Neural cell (in vitro differentiated cells): ENCODE measurements at regions not wholly inside any gene's neighbourhood (a gene's known extent, or its start where the extent isn't known, plus 50 kb on each side); places are given as distances from the start of the nearest gene placed in this dataset.

Experiments
- H2AFZ ChIP-seq: fragments of 200-600, 300-800 bp; sonication (generic), shearing (Covaris generic); 2 replicates; pipeline ENCODE4 v1.6.0; 2014; ENCODE audit warnings: low read depth, mild to moderate bottlenecking, antibody characterized with exemption, low read length, moderate library complexity
- H3F3A ChIP-seq: fragments of 200-600 bp; shearing (Covaris generic); 2 replicates; pipeline ENCODE4 v1.6.1; 2016; ENCODE audit warnings: mild to moderate bottlenecking, moderate library complexity, mixed read lengths, antibody characterized with exemption, low read length; ENCODE audit not compliant: insufficient read depth, poor library complexity, severe bottlenecking
- H3K27ac ChIP-seq: fragments of 200-600, 300-800 bp; sonication (generic), shearing (Covaris generic); 2 replicates; pipeline ENCODE4 v1.5.1; 2014; ENCODE audit warnings: mild to moderate bottlenecking, low read length, moderate library complexity
- H3K27me3 ChIP-seq: fragments of 300-800, 200-600 bp; sonication (generic), shearing (Covaris generic); 2 replicates; pipeline ENCODE4 v1.6.0; 2014; ENCODE audit warnings: mild to moderate bottlenecking, low read depth, low read length, moderate library complexity; ENCODE audit not compliant: insufficient read depth
- H3K36me3 ChIP-seq: fragments of 300-800, 200-600 bp; sonication (generic), shearing (Covaris generic); 2 replicates; pipeline ENCODE4 v1.5.1; 2014; ENCODE audit warnings: mild to moderate bottlenecking, antibody characterized with exemption, low read length, moderate library complexity; ENCODE audit not compliant: insufficient read depth
- H3K4me2 ChIP-seq: fragments of 300-800, 200-600 bp; sonication (generic), shearing (Covaris generic); 2 replicates; pipeline ENCODE4 v1.6.0; 2014; ENCODE audit warnings: mild to moderate bottlenecking, low read length
- H3K4me3 ChIP-seq: fragments of 300-800, 200-600 bp; sonication (generic), shearing (Covaris generic); 2 replicates; pipeline ENCODE4 v1.5.1; 2014; ENCODE audit warnings: mild to moderate bottlenecking, low read length, moderate library complexity
- H3K79me2 ChIP-seq: fragments of 200-600 bp; shearing (Covaris generic); replicated peaks from 2 replicates; pipeline ENCODE4 v1.6.0; 2014; ENCODE audit warnings: mild to moderate bottlenecking, low read length, moderate library complexity; ENCODE audit not compliant: insufficient read depth
- H3K9ac ChIP-seq: fragments of 300-800, 200-600 bp; sonication (generic), shearing (Covaris generic); 2 replicates; pipeline ENCODE4 v1.6.1; 2016; ENCODE audit warnings: mild to moderate bottlenecking, low read length, mixed read lengths
- H3K9me2 ChIP-seq: fragments of 200-600 bp; shearing (Covaris generic); 2 replicates; pipeline ENCODE4 v1.6.1; 2016; ENCODE audit warnings: mild to moderate bottlenecking, low read length, mixed read lengths; ENCODE audit not compliant: insufficient read depth
- H3K9me3 ChIP-seq: fragments of 200-600, 300-800 bp; sonication (generic), shearing (Covaris generic); 2 replicates; pipeline ENCODE4 v1.6.1; 2016; ENCODE audit warnings: mild to moderate bottlenecking, mixed run types, low read length, moderate library complexity, mixed read lengths
- H4K20me1 ChIP-seq: fragments of 200-600 bp; shearing (Covaris generic); 2 replicates; pipeline ENCODE4 v1.6.1; 2016; ENCODE audit warnings: mild to moderate bottlenecking, mixed run types; ENCODE audit not compliant: insufficient read depth
- EP300 ChIP-seq: fragments of 450-650 bp; conservative IDR thresholded peaks from 2 replicates; pipeline ENCODE4 v1.6.1; 2014; ENCODE audit warnings: antibody characterized with exemption, mild to moderate bottlenecking, moderate library complexity; ENCODE audit not compliant: poor library complexity, severe bottlenecking
- EZH2 ChIP-seq: fragments of 200-600, 300-800 bp; shearing (Covaris generic), sonication (generic); IDR thresholded peaks from 2 replicates; pipeline ENCODE4 v1.6.1; 2014; ENCODE audit warnings: antibody characterized with exemption, low read length, borderline replicate concordance, mild to moderate bottlenecking; ENCODE audit not compliant: insufficient read depth, poor library complexity, severe bottlenecking
- MXI1 ChIP-seq: fragments of 450-650 bp; conservative IDR thresholded peaks from 2 replicates; pipeline ENCODE4 v1.6.1; 2014; ENCODE audit warnings: antibody characterized with exemption, mild to moderate bottlenecking; ENCODE audit not compliant: poor library complexity, severe bottlenecking
- POLR2AphosphoS5 ChIP-seq: IDR thresholded peaks from 2 replicates; pipeline ENCODE4 v1.6.1; 2012
- RAD21 ChIP-seq: fragments of 450-650 bp; conservative IDR thresholded peaks from 2 replicates; pipeline ENCODE4 v1.6.1; 2014; ENCODE audit warnings: antibody characterized with exemption, mild to moderate bottlenecking, moderate library complexity
- SMC3 ChIP-seq: fragments of 450-650 bp; conservative IDR thresholded peaks from 2 replicates; pipeline ENCODE4 v1.6.1; 2014; ENCODE audit warnings: antibody characterized with exemption, mild to moderate bottlenecking, moderate library complexity; ENCODE audit not compliant: poor library complexity
- TAF1 ChIP-seq: IDR thresholded peaks from 2 replicates; pipeline ENCODE4 v1.6.1; 2012; ENCODE audit warnings: low read depth
- TF ChIP-seq, protein P1 (sequence below): IDR thresholded peaks from 2 replicates; pipeline ENCODE4 v1.6.1; 2012; ENCODE audit warnings: borderline replicate concordance
- TF ChIP-seq, protein P2 (sequence below): fragments of 450-650 bp; IDR thresholded peaks from 2 replicates; pipeline ENCODE4 v1.5.1; 2014; ENCODE audit warnings: antibody characterized with exemption, mild to moderate bottlenecking, moderate library complexity; ENCODE audit not compliant: poor library complexity, severe bottlenecking

DNA sequence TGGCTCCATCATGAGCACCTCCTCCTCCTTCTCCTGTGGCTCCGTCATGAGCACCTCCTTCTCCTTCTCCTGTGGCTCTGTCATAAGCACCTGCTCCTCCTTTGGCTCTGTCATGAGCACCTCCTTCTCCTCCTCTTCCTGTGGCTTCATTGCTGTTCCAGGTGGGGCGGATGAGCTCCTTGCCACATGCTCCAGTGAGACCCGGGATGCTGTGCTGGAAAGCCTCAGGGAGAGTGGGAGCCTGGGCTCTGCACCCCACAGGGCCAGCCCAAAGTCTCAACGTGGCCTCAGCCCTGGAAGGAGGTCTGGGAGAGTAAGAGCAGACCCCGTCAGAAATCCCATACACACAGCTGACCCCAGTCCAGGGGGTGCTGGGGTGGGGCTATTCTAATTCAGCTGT is 380.7 kb downstream of the TCERG1L start:
- no peaks in the 10 kb centered on the region for H3K27me3 ChIP-seq
- H3K27ac ChIP-seq: no peak overlapping the region

DNA sequence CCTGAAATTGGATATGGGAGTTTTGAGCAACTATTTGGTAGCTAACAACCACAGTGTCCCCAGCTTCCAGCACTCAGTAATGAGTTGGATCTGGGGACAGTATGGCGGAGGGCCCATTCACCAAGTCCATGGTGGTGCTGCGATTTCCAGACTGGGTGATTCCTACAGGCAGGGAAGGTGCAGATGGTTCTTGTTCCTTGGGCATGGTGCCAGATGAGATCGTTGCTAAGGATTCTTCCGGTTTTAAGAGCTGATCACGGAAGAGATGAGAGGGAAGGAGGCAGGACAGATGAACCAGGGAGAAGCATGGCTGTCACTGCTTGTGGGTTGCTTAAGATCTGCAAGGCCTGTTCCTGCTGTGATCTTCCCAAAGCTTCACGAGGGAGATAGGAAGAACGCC is 380.3 kb downstream of the TCERG1L start:
- Histone ChIP-seq H3K9me3 (no peaks in the 10 kb centered on the region), H3K9me2 (no peaks in the 10 kb centered on the region), H3K27me3 (no peaks in the 10 kb centered on the region), H3K4me2 (no peak overlapping the region), H3K79me2 (no peaks in the 10 kb centered on the region), H3F3A (no peaks in the 10 kb centered on the region), H3K27ac (no peak overlapping the region), H2AFZ (no peak overlapping the region), H3K4me3 (no peak overlapping the region), H3K36me3 (no peaks in the 10 kb centered on the region), H3K9ac (no peak overlapping the region), H4K20me1 (no peaks in the 10 kb centered on the region)
- TF ChIP-seq POLR2AphosphoS5 (no peak), EZH2 (no peak), RAD21 (no peak), MXI1 (no peak), EP300 (no peak), SMC3 (no peak), TAF1 (no peak)
- TF ChIP-seq, protein P1, sequence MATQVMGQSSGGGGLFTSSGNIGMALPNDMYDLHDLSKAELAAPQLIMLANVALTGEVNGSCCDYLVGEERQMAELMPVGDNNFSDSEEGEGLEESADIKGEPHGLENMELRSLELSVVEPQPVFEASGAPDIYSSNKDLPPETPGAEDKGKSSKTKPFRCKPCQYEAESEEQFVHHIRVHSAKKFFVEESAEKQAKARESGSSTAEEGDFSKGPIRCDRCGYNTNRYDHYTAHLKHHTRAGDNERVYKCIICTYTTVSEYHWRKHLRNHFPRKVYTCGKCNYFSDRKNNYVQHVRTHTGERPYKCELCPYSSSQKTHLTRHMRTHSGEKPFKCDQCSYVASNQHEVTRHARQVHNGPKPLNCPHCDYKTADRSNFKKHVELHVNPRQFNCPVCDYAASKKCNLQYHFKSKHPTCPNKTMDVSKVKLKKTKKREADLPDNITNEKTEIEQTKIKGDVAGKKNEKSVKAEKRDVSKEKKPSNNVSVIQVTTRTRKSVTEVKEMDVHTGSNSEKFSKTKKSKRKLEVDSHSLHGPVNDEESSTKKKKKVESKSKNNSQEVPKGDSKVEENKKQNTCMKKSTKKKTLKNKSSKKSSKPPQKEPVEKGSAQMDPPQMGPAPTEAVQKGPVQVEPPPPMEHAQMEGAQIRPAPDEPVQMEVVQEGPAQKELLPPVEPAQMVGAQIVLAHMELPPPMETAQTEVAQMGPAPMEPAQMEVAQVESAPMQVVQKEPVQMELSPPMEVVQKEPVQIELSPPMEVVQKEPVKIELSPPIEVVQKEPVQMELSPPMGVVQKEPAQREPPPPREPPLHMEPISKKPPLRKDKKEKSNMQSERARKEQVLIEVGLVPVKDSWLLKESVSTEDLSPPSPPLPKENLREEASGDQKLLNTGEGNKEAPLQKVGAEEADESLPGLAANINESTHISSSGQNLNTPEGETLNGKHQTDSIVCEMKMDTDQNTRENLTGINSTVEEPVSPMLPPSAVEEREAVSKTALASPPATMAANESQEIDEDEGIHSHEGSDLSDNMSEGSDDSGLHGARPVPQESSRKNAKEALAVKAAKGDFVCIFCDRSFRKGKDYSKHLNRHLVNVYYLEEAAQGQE: no peak
- TF ChIP-seq, protein P2, sequence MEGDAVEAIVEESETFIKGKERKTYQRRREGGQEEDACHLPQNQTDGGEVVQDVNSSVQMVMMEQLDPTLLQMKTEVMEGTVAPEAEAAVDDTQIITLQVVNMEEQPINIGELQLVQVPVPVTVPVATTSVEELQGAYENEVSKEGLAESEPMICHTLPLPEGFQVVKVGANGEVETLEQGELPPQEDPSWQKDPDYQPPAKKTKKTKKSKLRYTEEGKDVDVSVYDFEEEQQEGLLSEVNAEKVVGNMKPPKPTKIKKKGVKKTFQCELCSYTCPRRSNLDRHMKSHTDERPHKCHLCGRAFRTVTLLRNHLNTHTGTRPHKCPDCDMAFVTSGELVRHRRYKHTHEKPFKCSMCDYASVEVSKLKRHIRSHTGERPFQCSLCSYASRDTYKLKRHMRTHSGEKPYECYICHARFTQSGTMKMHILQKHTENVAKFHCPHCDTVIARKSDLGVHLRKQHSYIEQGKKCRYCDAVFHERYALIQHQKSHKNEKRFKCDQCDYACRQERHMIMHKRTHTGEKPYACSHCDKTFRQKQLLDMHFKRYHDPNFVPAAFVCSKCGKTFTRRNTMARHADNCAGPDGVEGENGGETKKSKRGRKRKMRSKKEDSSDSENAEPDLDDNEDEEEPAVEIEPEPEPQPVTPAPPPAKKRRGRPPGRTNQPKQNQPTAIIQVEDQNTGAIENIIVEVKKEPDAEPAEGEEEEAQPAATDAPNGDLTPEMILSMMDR: no peak

More for the DNA sequence above, 380.7 kb downstream of the TCERG1L start:
- no peak overlapping the region for H3K4me2 ChIP-seq
- no peaks in the 10 kb centered on the region for H3K9me2 ChIP-seq
- H3K9ac ChIP-seq: no peak overlapping the region
- no peaks in the 10 kb centered on the region for H4K20me1 ChIP-seq
- no peaks in the 10 kb centered on the region for H3K9me3 ChIP-seq
- TF ChIP-seq POLR2AphosphoS5 (no peak), RAD21 (no peak), EP300 (no peak), SMC3 (no peak), EZH2 (no peak), TAF1 (no peak), MXI1 (no peak)
- TF ChIP-seq, protein P1: no peak
- TF ChIP-seq, protein P2: no peak
- no peaks in the 10 kb centered on the region for H3F3A ChIP-seq
- no peak overlapping the region for H3K4me3 ChIP-seq
- no peak overlapping the region for H2AFZ ChIP-seq
- H3K36me3 ChIP-seq: no peaks in the 10 kb centered on the region
- H3K79me2 ChIP-seq: no peaks in the 10 kb centered on the region
